Lung (tissue), 11 donors: ENCODE measurements at regions not wholly inside any gene's neighbourhood (a gene's known extent, or its start where the extent isn't known, plus 50 kb on each side); places are given as distances from the start of the nearest gene placed in this dataset.
"Not testable (repeated sequence)": the region's sequence is repeated elsewhere in the genome, so short reads cannot be mapped to it uniquely, and the experiment has no call there.

ENCODE experiments used
- ATAC-seq: fragments of 200-7000 bp; cut with Tn5 transposase; one replicate; pipeline ENCODE4 v1.9.1; 2020; ENCODE audit warnings: moderate number of reproducible peaks; ENCODE audit not compliant: insufficient read depth, low FRiP score
- DNase-seq, 3 donors: peaks; one replicate each; pipeline ENCODE4 v3.0.0-alpha.2; 2013 to 2017
- H3K27ac ChIP-seq, 2 donors: one replicate each; pipeline ENCODE4 v1.5.1; 2013; ENCODE audit warnings: mild to moderate bottlenecking in 2 of 2, moderate library complexity in 2 of 2, control low read depth in 1 of 2, inconsistent platforms in 1 of 2, low read depth in 1 of 2, low read length in 1 of 2
- H3K27me3 ChIP-seq, 3 donors: one replicate each; pipeline ENCODE4 v1.5.1; 2013; ENCODE audit warnings: low read length in 2 of 3; ENCODE audit not compliant: control insufficient read depth in 3 of 3, insufficient read depth in 3 of 3
- H3K36me3 ChIP-seq, 4 donors: one replicate each; pipeline ENCODE4 v1.5.1; 2013; ENCODE audit warnings: low read length in 4 of 4, mild to moderate bottlenecking in 1 of 4, moderate library complexity in 1 of 4; ENCODE audit not compliant: control insufficient read depth in 4 of 4, insufficient read depth in 4 of 4
- H3K4me1 ChIP-seq, 5 donors: one replicate each; pipeline ENCODE4 v1.5.1; 2013; ENCODE audit warnings: low read length in 5 of 5, mild to moderate bottlenecking in 2 of 5, moderate library complexity in 1 of 5; ENCODE audit not compliant: control insufficient read depth in 5 of 5, insufficient read depth in 5 of 5
- H3K4me3 ChIP-seq: one replicate; pipeline ENCODE4 v1.5.1; 2013; ENCODE audit warnings: mild to moderate bottlenecking, control low read depth, moderate library complexity
- H3K9ac ChIP-seq, 2 donors: one replicate each; pipeline ENCODE4 v1.5.1; 2013; ENCODE audit warnings: low read length in 2 of 2, control low read depth in 1 of 2; ENCODE audit not compliant: insufficient read depth in 1 of 2
- H3K9me3 ChIP-seq, 4 donors: one replicate each; pipeline ENCODE4 v1.5.1; 2013; ENCODE audit warnings: low read length in 3 of 4, mild to moderate bottlenecking in 1 of 4, moderate library complexity in 1 of 4; ENCODE audit not compliant: control insufficient read depth in 4 of 4, insufficient read depth in 3 of 4
- WGBS, 2 donors: extraction: QIAGEN DNeasy Blood & Tissue Kit; methylation state at CpG; one replicate each; pipeline ENCODE4 v1.1.7; 2013; 5-methylcytosine and 5-hydroxymethylcytosine counted together
- TF ChIP-seq, protein P1 (sequence below): IDR thresholded peaks from 2 replicates; pipeline ENCODE4 v1.5.1; 2012; ENCODE audit warnings: mild to moderate bottlenecking; ENCODE audit errors: control extremely low read depth, extremely low read depth
- donor health status: control.
- donor health status: control.
- donor health status: Bipolar disorder and iron deficiency.
- donor health status: healthy.
- donor health status: DM: yes; HTN: yes; CAD: no.

DNA sequence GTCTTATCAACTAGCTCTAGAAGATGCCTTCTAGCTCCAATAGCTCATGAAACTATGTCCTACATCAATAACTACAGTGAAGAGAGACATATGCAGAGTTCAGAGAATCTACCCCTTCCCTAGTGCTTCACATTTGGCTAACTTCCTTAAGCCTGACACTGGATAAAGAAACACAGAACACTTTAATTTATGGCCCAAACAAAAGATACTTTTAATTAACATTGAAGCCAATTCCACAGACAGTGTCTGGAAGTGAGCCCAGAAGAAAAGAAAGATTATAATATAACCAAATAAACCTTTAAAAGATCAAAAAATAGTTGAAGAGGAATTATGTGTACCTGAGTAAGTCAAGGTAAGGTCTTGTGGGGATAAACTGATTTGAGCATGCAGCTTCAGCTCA, 255.2 kb downstream of the C11orf87 start:
- no peak overlapping the region for H3K4me3 ChIP-seq
- ATAC-seq (no peak), DNase-seq (no peak)
- no peaks in the 10 kb centered on the region for H3K9me3 ChIP-seq
- H3K27ac ChIP-seq: no peak overlapping the region
- TF ChIP-seq, protein P1, sequence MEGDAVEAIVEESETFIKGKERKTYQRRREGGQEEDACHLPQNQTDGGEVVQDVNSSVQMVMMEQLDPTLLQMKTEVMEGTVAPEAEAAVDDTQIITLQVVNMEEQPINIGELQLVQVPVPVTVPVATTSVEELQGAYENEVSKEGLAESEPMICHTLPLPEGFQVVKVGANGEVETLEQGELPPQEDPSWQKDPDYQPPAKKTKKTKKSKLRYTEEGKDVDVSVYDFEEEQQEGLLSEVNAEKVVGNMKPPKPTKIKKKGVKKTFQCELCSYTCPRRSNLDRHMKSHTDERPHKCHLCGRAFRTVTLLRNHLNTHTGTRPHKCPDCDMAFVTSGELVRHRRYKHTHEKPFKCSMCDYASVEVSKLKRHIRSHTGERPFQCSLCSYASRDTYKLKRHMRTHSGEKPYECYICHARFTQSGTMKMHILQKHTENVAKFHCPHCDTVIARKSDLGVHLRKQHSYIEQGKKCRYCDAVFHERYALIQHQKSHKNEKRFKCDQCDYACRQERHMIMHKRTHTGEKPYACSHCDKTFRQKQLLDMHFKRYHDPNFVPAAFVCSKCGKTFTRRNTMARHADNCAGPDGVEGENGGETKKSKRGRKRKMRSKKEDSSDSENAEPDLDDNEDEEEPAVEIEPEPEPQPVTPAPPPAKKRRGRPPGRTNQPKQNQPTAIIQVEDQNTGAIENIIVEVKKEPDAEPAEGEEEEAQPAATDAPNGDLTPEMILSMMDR: no peak
- H3K36me3 ChIP-seq: no peaks in the 10 kb centered on the region
- H3K9ac ChIP-seq: no peak overlapping the region
- no peaks in the 10 kb centered on the region for H3K27me3 ChIP-seq
- H3K4me1 ChIP-seq: no peaks in the 10 kb centered on the region

DNA sequence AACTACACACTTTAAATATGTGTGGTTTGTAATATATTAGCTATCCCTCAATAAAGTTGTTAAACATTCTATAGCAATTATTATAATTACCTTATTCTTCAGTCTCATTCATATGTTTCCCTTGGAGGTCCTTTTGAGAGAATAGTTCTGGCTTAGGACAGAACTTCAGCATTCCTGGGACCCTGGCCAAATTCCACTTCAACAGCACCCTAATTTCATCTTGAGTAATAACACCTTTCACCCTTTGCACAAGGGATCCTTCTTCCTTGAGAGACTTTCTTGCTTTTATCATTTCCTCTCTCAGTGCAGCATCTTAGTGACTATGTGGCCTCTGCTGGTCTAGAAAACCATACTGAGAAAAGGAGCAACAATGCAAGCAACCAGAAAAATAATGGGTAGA, 255.9 kb downstream of the C11orf87 start:
- no peak overlapping the region for H3K27ac ChIP-seq
- no peak for DNase-seq
- H3K4me3 ChIP-seq: no peak overlapping the region
- no peak overlapping the region for H3K9ac ChIP-seq
- H3K4me1 ChIP-seq: no peaks in the 10 kb centered on the region
- H3K9me3 ChIP-seq: no peaks in the 10 kb centered on the region
- no peaks in the 10 kb centered on the region for H3K27me3 ChIP-seq
- no peaks in the 10 kb centered on the region for H3K36me3 ChIP-seq
- TF ChIP-seq, protein P1: no peak
- no peak for ATAC-seq

DNA sequence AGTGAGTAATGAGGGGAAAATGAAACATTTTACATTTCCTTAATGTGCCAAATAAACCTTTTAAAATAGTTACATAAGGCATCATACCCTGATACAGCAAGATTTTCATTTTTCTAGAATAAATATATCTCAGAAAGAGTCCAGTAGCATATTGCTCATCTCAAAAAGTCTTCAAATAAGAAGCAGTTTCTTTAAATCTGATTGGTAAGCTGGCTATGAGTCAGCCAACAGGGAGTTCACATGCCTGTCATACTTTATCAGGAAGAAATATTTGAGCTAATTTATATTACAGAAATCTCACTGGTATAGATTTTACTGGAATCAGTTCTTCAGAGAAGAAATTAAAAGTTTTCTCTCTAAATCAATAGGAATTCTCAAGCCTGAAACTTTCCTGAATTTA, 258.1 kb downstream of the C11orf87 start:
- no peak for DNase-seq
- no peaks in the 10 kb centered on the region for H3K9me3 ChIP-seq
- no peak overlapping the region for H3K4me3 ChIP-seq
- no peaks in the 10 kb centered on the region for H3K4me1 ChIP-seq
- H3K27ac ChIP-seq: no peak overlapping the region
- H3K36me3 ChIP-seq: no peaks in the 10 kb centered on the region
- TF ChIP-seq, protein P1: no peak
- H3K27me3 ChIP-seq: no peaks in the 10 kb centered on the region
- no peak overlapping the region for H3K9ac ChIP-seq
- ATAC-seq: no peak

DNA sequence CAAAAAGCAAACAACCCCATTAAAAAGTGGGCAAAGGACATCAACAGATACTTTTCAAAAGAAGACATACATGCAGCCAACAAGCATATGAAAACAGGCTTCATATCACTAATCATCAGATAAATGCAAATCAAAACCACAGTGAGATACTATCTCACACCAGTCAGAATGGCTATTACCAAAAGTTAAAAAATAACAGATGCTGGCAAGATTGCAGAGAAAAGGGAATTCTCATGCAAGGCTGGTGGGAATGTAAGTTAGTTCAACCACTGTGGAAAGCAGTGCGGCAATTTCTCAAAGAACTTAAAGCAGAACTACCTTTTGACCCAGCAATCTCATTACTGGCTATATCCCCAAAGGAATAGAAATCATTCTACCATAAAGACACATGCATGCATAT, 260.8 kb downstream of the C11orf87 start:
- not testable (repeated sequence) for H3K4me3 ChIP-seq, DNase-seq, H3K27me3 ChIP-seq, H3K4me1 ChIP-seq, H3K36me3 ChIP-seq, H3K9ac ChIP-seq, H3K27ac ChIP-seq, ATAC-seq, H3K9me3 ChIP-seq
- WGBS, 2 donors: 92 to 94% methylated on average over 1 of the region's 1 CpG
